WI38 (cell line): ENCODE measurements at regions not wholly inside any gene's neighbourhood (a gene's known extent, or its start where the extent isn't known, plus 50 kb on each side); places are given as distances from the start of the nearest gene placed in this dataset.

Experiments
- H3K4me3 ChIP-seq: 2 replicates; pipeline ENCODE4 v1.5.1; 2011; ENCODE audit warnings: low read depth, mild to moderate bottlenecking, control low read depth, low read length
- CTCF ChIP-seq: IDR thresholded peaks from 2 replicates; pipeline ENCODE4 v1.5.1; 2012; ENCODE audit warnings: low read depth, mild to moderate bottlenecking, control low read depth, low read length

GRCh38 chr5:25064306-25064705, 419.5 kb upstream of the CDH10 start:
- no peak overlapping the region for H3K4me3 ChIP-seq
- no peak for TF ChIP-seq CTCF

GRCh38 chr5:25060575-25060974, 415.8 kb upstream of the CDH10 start:
- H3K4me3 ChIP-seq: no peak overlapping the region
- TF ChIP-seq CTCF: no peak

GRCh38 chr5:25056836-25057235, 412.1 kb upstream of the CDH10 start:
- no peak overlapping the region for H3K4me3 ChIP-seq
- TF ChIP-seq CTCF: no peak

GRCh38 chr5:25033658-25034057, 388.9 kb upstream of the CDH10 start:
- no peak for TF ChIP-seq CTCF

GRCh38 chr5:25029004-25029403, 384.2 kb upstream of the CDH10 start:
- no peak overlapping the region for H3K4me3 ChIP-seq
- TF ChIP-seq CTCF: no peak

More at GRCh38 chr5:25033658-25034057, 388.9 kb upstream of the CDH10 start:
- H3K4me3 ChIP-seq: no peak overlapping the region

GRCh38 chr5:25027526-25027925, 382.7 kb upstream of the CDH10 start:
- no peak for TF ChIP-seq CTCF

GRCh38 chr5:25027061-25027460, 382.3 kb upstream of the CDH10 start:
- H3K4me3 ChIP-seq: no peak overlapping the region
- TF ChIP-seq CTCF: no peak

More at GRCh38 chr5:25027526-25027925, 382.7 kb upstream of the CDH10 start:
- no peak overlapping the region for H3K4me3 ChIP-seq
